Epidermal melanocyte (primary cell): ENCODE measurements at regions not wholly inside any gene's neighbourhood (a gene's known extent, or its start where the extent isn't known, plus 50 kb on each side); places are given as distances from the start of the nearest gene placed in this dataset.

Experiments
- DNase-seq: peaks from one replicate; pipeline ENCODE4 v3.0.0; 2011; ENCODE audit warnings: low spot score; ENCODE audit not compliant: insufficient read length

DNA sequence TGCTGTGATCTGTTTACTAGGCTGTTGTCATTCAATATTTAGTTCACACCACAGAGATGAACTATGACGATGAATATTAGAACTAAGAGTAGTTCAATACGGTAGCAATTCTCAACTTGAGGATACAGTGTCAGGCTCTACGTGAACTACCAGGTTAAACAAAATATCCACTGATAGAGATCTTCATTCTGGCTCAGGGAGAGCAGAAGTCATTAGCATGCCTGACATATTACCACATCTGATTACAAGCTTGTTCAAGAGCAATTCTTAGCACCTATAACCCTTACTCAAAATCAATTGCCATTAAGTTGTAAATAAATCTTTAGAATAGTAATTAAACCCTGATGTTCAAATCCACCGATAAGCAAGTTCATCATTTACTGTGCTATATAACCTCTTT is 207.2 kb downstream of the CHRM3 start:
- DNase-seq = no peak

DNA sequence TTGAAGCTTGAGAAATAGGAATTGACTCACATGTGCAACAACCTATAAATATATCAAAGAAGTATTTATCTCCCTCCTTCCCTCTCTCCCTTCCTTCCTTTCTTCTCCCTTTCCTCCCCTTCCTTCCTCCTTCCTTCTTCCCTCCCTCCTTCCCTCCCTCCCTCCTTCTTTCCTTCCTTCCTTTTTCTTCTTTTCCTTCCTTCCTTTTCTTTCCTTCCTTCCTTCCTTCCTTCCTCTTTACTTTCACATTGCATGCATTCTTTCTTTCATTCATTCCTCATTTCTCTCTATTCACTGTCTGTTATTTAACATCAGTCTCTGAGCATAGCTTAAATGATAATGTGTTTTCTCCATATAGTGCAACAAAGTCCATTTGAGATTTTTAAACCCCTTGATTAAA is 214.2 kb downstream of the CHRM3 start:
- no peak for DNase-seq

DNA sequence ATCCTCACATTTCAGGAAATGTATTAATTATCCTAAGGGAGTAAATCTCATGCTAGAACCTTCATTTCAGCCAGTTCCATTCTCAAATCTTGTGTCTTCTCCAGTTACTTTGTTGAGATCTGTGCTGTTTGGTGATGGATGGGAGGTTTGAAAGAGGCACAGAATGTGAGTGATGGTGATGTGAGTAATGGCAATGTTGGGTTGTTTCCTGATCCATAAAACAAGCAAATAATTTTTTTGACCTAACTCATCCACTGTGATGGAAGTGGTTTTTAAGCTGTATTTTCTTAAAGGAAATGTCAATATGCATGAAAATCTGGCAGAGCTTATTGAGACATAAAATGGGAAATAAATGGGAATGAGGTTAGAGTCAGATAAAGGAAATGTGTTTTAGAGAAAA is 214.7 kb downstream of the CHRM3 start:
- no peak for DNase-seq

DNA sequence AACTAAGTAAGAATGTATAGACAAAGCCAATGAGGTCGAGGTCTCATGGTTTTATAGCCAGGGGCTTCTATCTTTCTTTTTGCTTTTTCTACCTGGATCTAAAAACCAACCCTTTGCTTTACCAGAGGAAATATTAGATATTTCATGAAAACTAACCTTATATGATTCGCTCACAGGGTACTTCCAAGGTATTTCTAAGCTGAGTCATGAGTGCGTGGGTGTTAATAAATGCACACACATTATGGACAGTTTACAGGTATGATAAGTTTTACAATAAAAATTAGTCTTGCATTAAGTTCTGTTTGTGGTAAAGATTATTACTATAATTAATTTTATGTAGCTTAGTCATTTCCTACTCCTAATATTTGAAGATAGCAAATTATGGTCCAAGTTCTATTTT is 217.2 kb downstream of the CHRM3 start:
- no peak for DNase-seq

DNA sequence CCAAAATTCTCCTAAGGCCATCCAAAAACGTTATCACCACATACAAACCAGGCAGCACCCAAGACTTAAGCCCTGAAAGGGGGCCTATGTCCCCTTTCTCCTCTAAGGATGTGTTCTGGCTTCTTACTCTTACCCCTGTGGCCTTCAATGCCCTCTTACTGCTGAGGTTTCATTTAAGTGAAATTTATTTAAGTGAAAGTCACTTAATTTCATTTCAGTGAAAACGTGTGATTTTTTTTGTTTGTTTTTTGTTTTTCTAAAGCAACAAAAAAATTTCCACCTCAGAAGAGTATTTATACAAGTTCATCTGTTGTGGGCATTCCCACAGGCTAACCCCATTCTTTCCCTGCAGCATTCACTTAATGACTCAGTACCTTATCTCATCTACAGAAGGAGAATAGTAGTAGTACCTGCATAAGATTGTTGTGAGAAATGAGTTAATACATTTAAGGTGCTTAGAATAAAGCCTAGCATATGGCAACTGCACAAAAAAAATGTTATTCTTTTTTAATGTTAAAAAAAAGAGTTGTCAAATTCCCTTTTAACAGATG is 220.6 kb downstream of the CHRM3 start:
- no peak for DNase-seq

DNA sequence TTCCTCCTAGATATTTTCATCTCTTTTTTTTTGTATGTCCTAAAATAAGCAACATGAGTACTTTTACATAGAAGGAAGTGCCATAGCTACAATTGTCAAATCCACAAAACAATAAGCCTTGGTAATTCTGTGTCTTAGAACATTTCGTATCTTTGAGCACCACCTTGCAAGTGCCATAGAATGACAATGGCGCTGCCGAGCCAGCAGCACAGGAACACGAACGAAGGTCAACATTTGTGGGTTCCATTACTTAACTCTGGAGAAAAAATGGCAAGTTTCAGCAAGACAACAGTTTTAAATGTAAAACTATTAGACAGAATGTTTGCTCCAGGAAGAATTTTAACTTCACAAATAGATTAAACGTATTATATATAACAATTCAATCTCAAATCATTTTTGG is 222.1 kb downstream of the CHRM3 start:
- DNase-seq = no peak

DNA sequence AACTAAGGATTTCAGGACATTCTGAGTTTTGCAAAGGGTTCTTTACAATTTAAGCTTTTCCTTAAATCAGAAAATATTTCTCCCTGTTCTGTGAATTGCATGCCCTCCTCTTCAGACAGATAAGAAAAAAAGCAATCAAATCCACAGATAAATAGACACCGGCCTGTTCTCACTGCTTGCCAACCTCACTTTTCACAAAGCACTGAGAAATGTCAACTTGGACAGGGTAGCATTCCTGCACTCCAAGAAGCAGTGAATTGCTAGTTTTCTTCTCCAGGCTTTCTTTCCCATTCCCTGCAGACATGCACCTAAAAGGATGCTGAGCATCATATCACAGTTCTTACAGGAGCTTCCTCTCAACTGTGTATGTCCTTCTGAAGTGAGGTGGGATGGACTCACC is 226.0 kb downstream of the CHRM3 start:
- no peak for DNase-seq

DNA sequence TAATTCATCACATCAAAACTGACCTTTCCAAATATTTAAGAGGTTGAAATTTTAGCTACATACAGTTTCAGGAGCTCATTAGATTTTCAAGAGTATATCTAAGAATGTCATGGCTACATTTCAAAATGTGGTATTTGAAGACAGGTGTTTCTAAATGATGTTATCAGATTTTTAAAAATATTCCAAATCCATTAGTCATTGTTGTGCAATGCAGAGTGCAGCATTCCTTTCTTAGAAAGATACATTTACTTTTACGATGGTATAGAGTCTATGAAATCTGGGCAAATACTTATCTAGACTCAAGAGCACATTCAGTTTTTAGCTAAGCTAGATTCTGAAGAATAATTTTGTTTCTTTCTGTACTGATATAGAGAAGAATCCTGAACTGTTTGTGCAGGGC is 230.3 kb downstream of the CHRM3 start:
- DNase-seq = no peak

DNA sequence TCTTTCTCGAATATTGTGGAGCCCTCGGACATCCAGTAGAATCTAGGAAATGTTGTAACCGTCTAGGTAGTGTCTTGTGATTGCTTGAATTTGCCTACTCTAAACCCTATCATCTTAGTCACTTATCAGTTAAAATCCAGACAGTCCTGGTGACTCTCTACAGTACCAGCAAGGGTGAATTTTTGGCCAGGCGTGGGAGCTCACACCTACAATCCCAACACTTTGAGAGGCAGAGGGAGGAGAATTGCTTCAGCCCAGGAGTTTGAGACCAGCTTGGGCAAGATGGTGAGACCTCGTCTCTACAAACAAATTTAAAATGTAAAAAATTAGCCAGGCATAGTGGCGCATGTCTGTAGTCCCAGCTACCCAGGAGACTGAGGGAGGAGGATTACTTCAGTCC is 230.9 kb downstream of the CHRM3 start:
- DNase-seq = no peak

DNA sequence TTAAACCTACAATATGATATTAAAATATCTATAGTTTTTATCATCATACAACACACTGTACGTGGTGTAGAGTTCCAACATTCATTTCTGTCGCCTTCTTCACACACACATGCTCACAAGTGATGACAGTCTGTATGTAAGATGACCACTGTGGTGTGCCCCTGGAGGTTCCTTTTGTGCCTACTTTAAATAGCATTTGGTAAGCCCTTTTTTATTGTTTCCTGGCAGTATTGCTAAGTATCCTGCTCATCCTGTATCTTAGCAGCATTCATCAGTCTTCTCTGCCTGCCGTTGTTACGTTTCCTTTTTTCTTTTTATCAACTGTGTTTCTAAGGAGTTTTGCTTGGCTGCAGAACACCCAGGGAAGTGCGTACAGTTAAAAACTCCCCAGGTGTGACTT is 231.4 kb downstream of the CHRM3 start:
- no peak for DNase-seq

DNA sequence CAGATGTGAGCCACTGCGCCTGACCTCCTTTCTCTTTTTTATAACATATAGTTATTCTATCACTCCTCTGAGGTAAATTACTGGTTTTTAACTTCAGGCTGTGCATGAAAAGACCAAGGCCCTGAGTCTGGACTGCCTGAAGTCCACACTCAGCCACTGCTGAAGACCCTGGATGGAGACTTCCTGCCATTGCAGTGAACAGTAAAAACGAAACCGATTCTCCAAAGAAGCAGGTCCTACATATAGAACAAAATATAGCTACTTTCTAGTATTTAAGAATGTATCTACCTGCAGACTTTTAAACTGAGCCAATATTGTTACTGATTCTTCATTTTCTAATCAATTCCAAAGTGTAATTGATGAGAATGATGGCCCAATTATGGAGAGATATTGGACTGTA is 232.8 kb downstream of the CHRM3 start:
- DNase-seq = no peak

DNA sequence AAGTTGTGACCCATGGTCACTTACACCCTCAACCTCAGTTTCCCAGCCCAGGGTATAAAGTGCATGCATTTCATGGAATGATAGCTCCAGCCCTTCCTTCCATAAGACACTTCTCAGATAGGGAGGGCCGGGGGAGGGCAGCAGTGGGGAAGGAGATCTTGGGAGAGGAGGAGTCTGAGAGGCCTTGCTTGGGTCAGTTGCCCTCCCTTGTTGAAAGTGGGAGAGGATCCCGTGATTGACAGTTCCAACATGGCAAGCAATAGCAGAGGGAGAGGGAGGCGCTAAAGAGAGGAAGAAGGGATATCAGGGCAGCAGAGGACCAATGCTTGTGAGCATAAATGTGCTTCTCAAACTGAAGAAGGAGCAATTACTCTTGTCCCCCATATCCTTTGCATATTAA is 244.4 kb downstream of the CHRM3 start:
- DNase-seq = no peak

DNA sequence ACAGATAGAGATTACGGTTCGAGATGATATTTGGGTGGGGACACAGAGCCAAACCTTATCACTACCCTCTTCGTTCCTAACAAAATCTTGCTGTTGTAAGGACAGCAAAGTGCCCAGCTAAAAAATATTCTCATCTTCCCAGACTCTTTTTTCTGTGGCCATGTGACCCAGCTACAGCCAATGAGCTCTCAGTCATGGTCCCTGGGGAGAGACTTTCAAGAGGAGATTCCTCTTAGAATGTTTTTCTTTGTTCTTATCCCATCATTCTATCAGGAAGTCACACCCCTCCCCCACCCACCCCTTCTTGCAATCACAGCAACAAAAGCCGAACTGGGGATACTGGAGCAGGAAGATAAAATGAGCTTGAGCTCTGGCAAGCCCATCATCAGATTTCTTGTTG is 247.1 kb downstream of the CHRM3 start:
- DNase-seq = no peak

DNA sequence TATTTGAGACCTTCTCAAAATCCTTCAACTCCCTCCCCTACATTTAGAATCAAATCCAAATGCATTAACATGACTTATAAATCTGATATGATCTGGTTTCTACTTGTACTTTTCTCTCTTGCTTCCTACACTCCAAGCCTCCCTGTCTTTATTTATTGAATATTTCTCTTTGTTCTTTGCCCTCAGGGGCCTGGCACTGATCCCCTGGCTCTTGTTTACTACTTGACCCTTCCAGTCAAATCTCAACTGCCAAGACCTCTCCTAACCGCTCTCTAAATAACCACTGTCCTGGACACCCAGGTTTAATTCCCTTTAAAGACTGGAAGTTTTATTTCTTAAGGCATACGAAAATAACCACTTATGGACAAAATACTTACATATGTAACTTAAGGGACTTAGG is 248.9 kb downstream of the CHRM3 start:
- DNase-seq = no peak

DNA sequence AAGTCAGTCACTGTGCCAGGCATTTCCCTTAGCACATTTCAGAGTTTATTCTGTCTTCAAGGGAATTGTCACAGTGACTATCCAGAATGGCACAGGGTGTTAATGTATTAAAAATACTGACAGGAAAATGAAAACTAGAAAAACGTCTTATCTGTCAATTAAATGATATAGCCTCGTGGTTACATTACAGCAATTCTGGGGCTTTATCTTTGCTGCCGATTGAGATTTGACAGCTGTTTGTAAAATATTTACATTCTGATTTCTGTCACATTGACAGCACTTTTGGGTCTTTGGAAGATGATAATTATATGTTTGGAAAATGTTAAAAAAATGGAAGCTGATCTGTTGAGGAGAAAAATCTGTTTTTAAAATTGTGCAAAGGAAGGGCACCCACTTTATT is 250.0 kb downstream of the CHRM3 start:
- no peak for DNase-seq

DNA sequence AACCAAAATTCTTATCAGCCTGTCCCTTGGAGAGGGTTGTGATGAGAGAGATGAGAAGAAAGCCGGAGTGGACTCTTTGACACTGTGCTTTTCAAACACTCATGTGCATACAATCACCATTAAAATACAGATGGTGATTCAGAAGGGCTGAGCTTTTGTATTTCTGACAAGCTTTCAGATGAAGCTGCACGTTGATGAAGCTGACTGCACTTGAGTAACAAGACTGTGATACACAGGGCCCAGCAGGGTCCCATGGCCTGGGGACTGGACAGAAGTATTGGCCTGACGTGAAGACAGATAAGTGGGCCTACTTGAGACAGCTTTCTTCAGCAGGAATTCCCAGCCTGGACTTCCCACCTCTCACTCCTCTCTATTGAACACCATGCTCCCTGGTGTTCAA is 258.2 kb downstream of the CHRM3 start:
- DNase-seq = no peak

DNA sequence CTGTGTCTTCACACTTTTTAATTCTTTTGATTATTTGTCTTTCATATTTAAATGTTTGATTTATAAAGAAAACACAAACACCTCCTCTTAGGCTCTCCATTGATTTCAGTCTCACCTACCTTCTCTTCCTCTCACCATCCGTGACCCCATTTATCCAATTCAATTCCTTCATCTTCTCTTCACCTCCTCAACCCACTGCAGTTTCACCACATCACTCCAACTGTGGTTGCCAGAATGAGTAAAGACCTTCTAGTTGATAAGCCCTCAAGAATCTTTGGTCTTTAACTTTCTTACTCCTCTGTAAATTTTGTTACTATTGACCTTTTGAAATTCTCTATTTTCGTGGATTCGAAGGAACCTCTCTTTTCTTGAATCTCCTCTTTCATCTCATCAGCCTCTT is 260.7 kb downstream of the CHRM3 start:
- no peak for DNase-seq

DNA sequence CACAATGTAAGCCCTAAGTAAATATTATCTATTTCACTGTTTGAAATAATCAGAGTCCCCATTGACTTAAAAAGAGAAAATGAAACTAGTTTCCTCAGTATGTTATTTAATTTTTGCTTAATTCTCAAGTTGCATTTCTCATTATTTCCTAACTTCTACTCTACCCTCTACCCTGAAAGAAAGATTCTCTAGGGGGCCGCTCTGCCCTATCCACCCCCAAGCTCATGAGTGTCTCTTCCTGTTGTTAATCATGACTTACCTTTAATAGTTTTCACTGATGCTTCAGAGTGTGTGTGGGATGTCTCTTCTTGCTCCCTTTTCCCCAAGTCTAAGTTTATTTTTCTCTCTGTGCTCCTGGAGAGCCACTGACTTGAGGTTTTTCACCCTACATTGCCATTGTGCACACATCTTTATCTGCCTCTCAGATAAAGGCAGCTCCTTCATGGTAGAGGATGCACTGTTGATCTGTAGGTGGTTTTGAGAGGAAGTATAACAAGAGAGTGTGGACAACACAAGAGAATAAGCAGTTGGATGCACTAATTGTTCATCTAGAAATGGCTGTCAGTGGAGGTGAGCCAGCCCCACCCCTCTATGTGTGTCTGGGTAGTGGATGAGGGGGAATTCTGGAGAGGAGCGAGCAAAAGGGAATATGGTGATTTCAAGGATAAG is 261.7 kb downstream of the CHRM3 start:
- DNase-seq = no peak

DNA sequence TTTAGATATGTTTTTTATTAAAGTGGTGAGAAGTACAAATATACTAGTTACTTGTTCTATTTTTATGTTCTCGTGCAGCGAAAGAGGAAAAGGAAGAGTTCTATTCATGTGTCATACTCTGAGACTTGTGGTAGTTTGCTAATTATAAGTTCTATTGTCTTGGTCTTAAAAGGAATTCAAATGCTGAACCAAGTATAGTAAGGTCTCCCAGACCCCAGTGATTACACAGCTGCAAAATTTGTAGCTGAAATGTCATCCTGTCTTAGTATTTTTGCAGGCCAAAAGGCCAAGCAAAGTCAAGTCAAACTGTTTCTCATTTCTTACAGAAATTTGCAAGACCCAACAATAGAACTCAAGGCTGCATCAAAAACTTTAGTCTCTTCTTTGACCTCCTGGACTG is 268.7 kb downstream of the CHRM3 start:
- DNase-seq = no peak

DNA sequence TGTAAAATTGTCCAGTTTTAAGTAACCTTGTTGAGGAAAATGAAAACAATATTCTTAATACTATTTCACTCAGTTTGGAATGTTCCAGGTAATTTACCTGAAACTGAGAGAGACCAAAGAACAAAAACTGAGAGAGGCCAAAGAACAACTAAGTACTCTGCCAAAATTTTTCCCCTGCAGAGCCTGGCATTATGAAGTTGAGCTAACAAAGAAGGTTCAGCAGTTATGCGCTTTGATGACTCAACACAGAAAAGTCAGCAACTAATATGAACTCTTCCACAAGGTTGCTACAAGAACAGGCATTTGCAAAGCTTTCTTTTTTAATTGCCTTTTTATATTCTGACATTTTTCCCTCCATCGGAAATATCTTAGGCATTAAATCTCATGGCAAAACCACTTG is 270.9 kb downstream of the CHRM3 start:
- no peak for DNase-seq

DNA sequence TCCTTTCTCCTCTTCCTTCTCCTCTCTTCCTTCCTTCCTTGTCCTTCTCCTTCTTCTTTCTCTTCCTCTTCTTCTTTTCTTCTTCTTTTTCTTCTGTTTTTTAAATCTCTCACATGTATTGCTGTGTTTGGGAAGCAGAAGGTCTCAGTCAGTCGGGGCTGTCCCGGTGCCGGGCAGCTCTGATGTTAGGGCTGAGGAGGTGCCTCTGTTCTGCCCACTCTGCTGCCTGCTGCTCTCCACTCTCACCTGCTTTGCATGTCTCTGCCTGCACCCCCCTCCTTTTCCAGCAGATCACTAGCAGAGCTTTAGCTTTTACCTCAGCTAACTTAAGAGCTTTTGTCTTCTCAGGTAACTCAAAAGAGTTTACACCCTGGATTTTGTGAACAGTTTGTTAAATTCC is 276.6 kb downstream of the CHRM3 start:
- DNase-seq = no peak

DNA sequence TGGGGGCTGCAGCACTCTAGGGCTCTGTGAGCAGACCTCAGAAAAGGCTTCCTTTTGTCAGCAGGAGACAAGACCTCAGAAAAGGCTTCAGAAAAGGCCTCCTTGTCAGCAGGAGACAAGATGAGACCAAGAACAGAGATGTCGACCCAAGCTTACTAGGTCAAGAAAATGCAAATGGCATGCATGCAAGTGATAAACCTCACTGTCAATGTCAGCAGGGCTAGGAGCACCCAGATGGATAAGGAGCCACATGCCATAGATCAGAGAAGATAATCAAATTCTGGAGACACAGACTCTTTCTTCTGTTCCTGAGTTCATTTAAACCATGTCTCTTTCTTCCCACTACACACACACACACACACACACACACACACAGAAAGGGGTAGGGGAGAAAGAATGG is 285.9 kb downstream of the CHRM3 start:
- DNase-seq = no peak

DNA sequence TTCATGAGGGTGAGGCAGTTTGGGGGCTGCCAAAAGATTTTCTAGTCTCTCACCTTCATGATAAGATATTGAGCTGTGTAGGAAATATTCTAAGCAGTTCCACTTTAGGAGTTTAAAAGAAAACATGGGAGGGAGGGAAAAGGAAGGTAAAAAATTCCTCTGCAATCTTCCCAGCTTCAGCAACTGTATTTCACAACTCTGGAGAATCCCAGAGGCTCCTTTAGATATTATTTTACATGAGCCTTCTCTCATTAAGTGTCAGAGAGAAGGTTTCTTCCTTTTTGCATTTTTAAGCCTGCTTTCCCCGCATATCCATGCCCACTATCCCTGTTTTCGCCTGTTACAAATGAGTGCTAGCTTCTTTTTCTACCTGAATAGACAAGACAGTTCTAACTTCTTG is 289.4 kb downstream of the CHRM3 start:
- no peak for DNase-seq
